HG02852 (cell line): ENCODE measurements at regions not wholly inside any gene's neighbourhood (a gene's known extent, or its start where the extent isn't known, plus 50 kb on each side); places are given as distances from the start of the nearest gene placed in this dataset.
"Not testable (repeated sequence)": the region's sequence is repeated elsewhere in the genome, so short reads cannot be mapped to it uniquely, and the experiment has no call there.

Source experiments
- ATAC-seq: cut with Tn5 transposase; IDR thresholded peaks from one replicate; pipeline ENCODE4 v1.9.1; 2021; ENCODE audit warnings: mild to moderate bottlenecking, moderate library complexity; ENCODE audit not compliant: unreplicated experiment

- ATAC-seq, result no peak
Observed at GRCh38 chr13:88376760-88377388, 705.7 kb downstream of the SLITRK5 start.

GRCh38 chr13:88377852-88378251 is 706.7 kb downstream of the SLITRK5 start:
- ATAC-seq, result no peak

GRCh38 chr13:88384542-88384941 is 713.4 kb downstream of the SLITRK5 start:
- ATAC-seq, result no peak

- ATAC-seq, result no peak
Observed at GRCh38 chr13:88395804-88396203, 724.6 kb downstream of the SLITRK5 start.

GRCh38 chr13:88411696-88412095 is 740.5 kb downstream of the SLITRK5 start:
- ATAC-seq, result no peak

GRCh38 chr13:88417801-88418200 is 746.6 kb downstream of the SLITRK5 start:
- no peak for ATAC-seq

- ATAC-seq, result no peak
Observed at GRCh38 chr13:88424463-88424862, 753.3 kb downstream of the SLITRK5 start.

- no peak for ATAC-seq
Observed at GRCh38 chr13:88426661-88427060, 755.5 kb downstream of the SLITRK5 start.

- ATAC-seq, result no peak
Observed at GRCh38 chr13:88429862-88430261, 758.7 kb downstream of the SLITRK5 start.

GRCh38 chr13:88434953-88435352 is 763.8 kb downstream of the SLITRK5 start:
- ATAC-seq, result no peak

GRCh38 chr13:88436974-88437373 is 765.8 kb downstream of the SLITRK5 start:
- no peak for ATAC-seq

GRCh38 chr13:88450515-88450914 is 779.3 kb downstream of the SLITRK5 start:
- no peak for ATAC-seq

- ATAC-seq, result no peak
Observed at GRCh38 chr13:88456151-88456550, 785.0 kb downstream of the SLITRK5 start.

GRCh38 chr13:88459331-88459730 is 788.2 kb downstream of the SLITRK5 start:
- no peak for ATAC-seq

- ATAC-seq, result no peak
Observed at GRCh38 chr13:88461272-88462009, 790.3 kb downstream of the SLITRK5 start.

GRCh38 chr13:88464851-88465250 is 793.7 kb downstream of the SLITRK5 start:
- ATAC-seq, result no peak

- peak; percentile 85 for ATAC-seq
Observed at GRCh38 chr13:88472316-88472715, 801.1 kb downstream of the SLITRK5 start.

- ATAC-seq, result no peak
Observed at GRCh38 chr13:88483202-88483601, 812.0 kb downstream of the SLITRK5 start.

GRCh38 chr13:88507909-88508308 is 836.7 kb downstream of the SLITRK5 start:
- no peak for ATAC-seq

GRCh38 chr13:88512993-88513392 is 841.8 kb downstream of the SLITRK5 start:
- ATAC-seq, result not testable (repeated sequence)

- no peak for ATAC-seq
Observed at GRCh38 chr13:88526186-88526852, 855.1 kb downstream of the SLITRK5 start.

- no peak for ATAC-seq
Observed at GRCh38 chr13:88526853-88527215, 855.7 kb downstream of the SLITRK5 start.
